HCT116 (cell line): ENCODE measurements at regions not wholly inside any gene's neighbourhood (a gene's known extent, or its start where the extent isn't known, plus 50 kb on each side); places are given as distances from the start of the nearest gene placed in this dataset.

Source experiments
- ATAC-seq: fragments of 200-7000 bp; cut with Tn5 transposase; 2 replicates; pipeline ENCODE4 v1.9.1; 2020; ENCODE audit warnings: mild to moderate bottlenecking, moderate library complexity
- BruUV-seq: library from RNA; stranded (reverse); fragments of 400-500 nt; replicated peaks from 2 replicates; lab custom pipeline; 2021; lab: Mats Ljungman, UMichigan
- CTCF ChIA-PET: fragments of 300-600 bp; sonication (Branson Sonifier 250); formaldehyde crosslinking; loops from one replicate; lab custom pipeline; 2021; ENCODE audit warnings: antibody characterized with exemption; lab: Charles Lee
- POLR2A ChIA-PET: fragments of 300-600, 350-600 bp; sonication (Branson Sonifier 250); formaldehyde crosslinking; loops from one replicate; lab custom pipeline; 2021; ENCODE audit warnings: antibody characterized with exemption; lab: Charles Lee
- RAD21 ChIA-PET, 2 experiments: fragments of 300-600 bp; sonication (Branson Sonifier 250); formaldehyde crosslinking; loops; one replicate each; lab custom pipeline; 2023; ENCODE audit warnings: low total read pairs in 2 of 2; ENCODE audit not compliant: uncharacterized antibody in 2 of 2, unreplicated experiment in 2 of 2, low non-redundant PET in 1 of 2; lab: Charles Lee
- DNase-seq: peaks from one replicate; pipeline ENCODE4 v3.0.0-alpha.2; 2010; ENCODE audit warnings: low read depth, low spot score
- H2AFZ ChIP-seq: fragments of 200-600 bp; shearing (Covaris generic), sonication (generic); 2 replicates; pipeline ENCODE4 v1.6.1; 2017; ENCODE audit warnings: low read depth, mixed run types, mixed read lengths, antibody characterized with exemption, low read length; ENCODE audit not compliant: poor library complexity, severe bottlenecking
- H3K27ac ChIP-seq: 2 replicates; pipeline ENCODE4 v1.5.1; 2012; ENCODE audit warnings: low read depth, low read length
- H3K27me3 ChIP-seq: fragments of 200-600 bp; sonication (generic); 2 replicates; pipeline ENCODE4 v1.6.1; 2016; ENCODE audit warnings: mixed run types, low read length, mixed read lengths; ENCODE audit not compliant: insufficient read depth
- H3K36me3 ChIP-seq, 2 experiments: fragments of 200-500 bp in 1 of 2; fragments of 200-600 bp in 1 of 2; sonication (Bioruptor generic) in 1 of 2; sonication (generic) in 1 of 2; 2 replicates each; pipeline versions ENCODE4 v1.5.1 to v1.6.1; 2014 to 2016; ENCODE audit warnings: low read length in 2 of 2, inconsistent platforms in 1 of 2, mixed read lengths in 1 of 2, mixed run types in 1 of 2; ENCODE audit not compliant: insufficient read depth in 2 of 2, control insufficient read depth in 1 of 2
- H3K4me1 ChIP-seq, 2 experiments: fragments of 200-600 bp in 1 of 2; sonication (generic) in 1 of 2; 2 replicates each; pipeline versions ENCODE4 v1.5.1 to v1.6.1; 2012 to 2017; ENCODE audit warnings: low read length in 2 of 2, inconsistent platforms in 1 of 2, mild to moderate bottlenecking in 1 of 2, mixed read lengths in 1 of 2, mixed run types in 1 of 2, moderate library complexity in 1 of 2; ENCODE audit not compliant: insufficient read depth in 2 of 2, control insufficient read depth in 1 of 2
- H3K4me2 ChIP-seq: fragments of 200-600 bp; sonication (generic); 2 replicates; pipeline ENCODE4 v1.6.1; 2017; ENCODE audit warnings: mixed run types, low read length, mixed read lengths
- H3K4me3 ChIP-seq, 2 experiments: fragments of 200-600 bp in 1 of 2; sonication (generic) in 1 of 2; replicated peaks in 1 of 2; 2 replicates each; pipeline ENCODE4 v1.5.1; 2011 to 2016; ENCODE audit warnings: low read length in 2 of 2, control low read depth in 1 of 2, low read depth in 1 of 2, mild to moderate bottlenecking in 1 of 2, mixed read lengths in 1 of 2, mixed run types in 1 of 2
- H3K79me2 ChIP-seq: fragments of 200-600 bp; sonication (generic); 2 replicates; pipeline ENCODE4 v1.6.1; 2017; ENCODE audit warnings: mild to moderate bottlenecking, mixed run types, low read length, moderate library complexity, mixed read lengths; ENCODE audit not compliant: insufficient read depth
- H3K9ac ChIP-seq: fragments of 200-600 bp; sonication (generic); 2 replicates; pipeline ENCODE4 v1.6.1; 2016; ENCODE audit warnings: low read length, mixed read lengths
- H3K9me2 ChIP-seq: fragments of 200-600 bp; sonication (generic), shearing (Covaris generic); 2 replicates; pipeline ENCODE4 v1.6.1; 2017; ENCODE audit warnings: mixed run types, mild to moderate bottlenecking, moderate library complexity; ENCODE audit not compliant: insufficient read depth
- H3K9me3 ChIP-seq, 2 experiments: fragments of 200-500 bp in 1 of 2; fragments of 200-600 bp in 1 of 2; sonication (Bioruptor generic) in 1 of 2; sonication (generic) in 1 of 2; 2 replicates each; pipeline ENCODE4 v1.6.1; 2014 to 2017; ENCODE audit warnings: low read length in 2 of 2, mixed read lengths in 2 of 2, inconsistent platforms in 1 of 2, low read depth in 1 of 2, mild to moderate bottlenecking in 1 of 2, mixed run types in 1 of 2, moderate library complexity in 1 of 2; ENCODE audit not compliant: control insufficient read depth in 1 of 2, insufficient read depth in 1 of 2
- H4K20me1 ChIP-seq: fragments of 200-600 bp; sonication (generic), shearing (Covaris generic); 2 replicates; pipeline ENCODE4 v1.6.1; 2017; ENCODE audit warnings: mixed run types, mild to moderate bottlenecking, moderate library complexity; ENCODE audit not compliant: insufficient read depth
- CBX3 ChIP-seq: IDR thresholded peaks from 2 replicates; pipeline ENCODE4 v1.6.1; 2012; ENCODE audit warnings: low read depth
- CEBPB ChIP-seq: IDR thresholded peaks from 2 replicates; pipeline ENCODE4 v1.6.1; 2012; ENCODE audit warnings: low read depth
- EGR1 ChIP-seq: IDR thresholded peaks from 2 replicates; pipeline ENCODE4 v1.6.1; 2012; ENCODE audit warnings: low read depth
- ELF1 ChIP-seq: IDR thresholded peaks from 2 replicates; pipeline ENCODE4 v1.6.1; 2012; ENCODE audit warnings: low read depth, borderline replicate concordance
- EZH2 ChIP-seq: fragments of 200-600 bp; sonication (generic); IDR thresholded peaks from 2 replicates; pipeline ENCODE4 v1.6.1; 2017; ENCODE audit warnings: antibody characterized with exemption, mixed run types
- EZH2phosphoT487 ChIP-seq: fragments of 200-600 bp; IDR thresholded peaks from 2 replicates; pipeline ENCODE4 v1.6.1; 2018; ENCODE audit warnings: antibody characterized with exemption, borderline replicate concordance
- FOSL1 ChIP-seq: IDR thresholded peaks from 2 replicates; pipeline ENCODE4 v1.6.1; 2012; ENCODE audit warnings: low read depth
- POLR2AphosphoS5 ChIP-seq: IDR thresholded peaks from 2 replicates; pipeline ENCODE4 v1.6.1; 2011; ENCODE audit warnings: mild to moderate bottlenecking, low read depth, low read length, moderate library complexity
- SP1 ChIP-seq: IDR thresholded peaks from 2 replicates; pipeline ENCODE4 v1.6.1; 2012; ENCODE audit warnings: low read depth
- SRF ChIP-seq: IDR thresholded peaks from 2 replicates; pipeline ENCODE4 v1.6.1; 2012; ENCODE audit warnings: low read depth
- intact Hi-C: fragments of 100-400 bp; cut with micrococcal nuclease; formaldehyde crosslinking; loops from 2 replicates; pipeline ENCODE4 v1.10.0; 2022
- TF ChIP-seq, protein P1 (sequence below): IDR thresholded peaks from 2 replicates; pipeline ENCODE4 v1.6.1; 2012
- TF ChIP-seq, protein P2 (sequence below): IDR thresholded peaks from 2 replicates; pipeline ENCODE4 v1.6.1; 2012

DNA sequence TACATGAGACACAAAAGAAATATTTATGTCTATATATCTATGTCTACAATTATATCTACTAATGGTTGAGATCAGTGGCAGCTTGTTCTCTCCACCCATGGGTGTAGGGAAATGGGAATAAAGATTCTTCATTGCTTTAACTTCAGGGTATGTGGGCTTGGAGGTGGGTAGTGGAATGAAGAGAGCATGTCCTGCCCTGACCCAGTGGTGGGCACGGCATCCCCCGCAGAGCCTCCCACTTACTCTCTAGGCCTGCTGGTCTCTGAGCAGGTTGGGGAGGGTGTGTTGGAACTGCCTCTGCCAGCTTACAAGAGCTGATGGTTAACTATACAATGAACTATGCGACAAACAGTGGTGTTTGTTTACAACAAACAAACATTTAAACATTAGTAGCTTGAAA lies 152.5 kb upstream of the SKOR2 start:
- DNase-seq (no peak), ATAC-seq (no peak)
- Histone ChIP-seq H3K4me2 (no peak overlapping the region), H3K9ac (no peak overlapping the region), H3K36me3 (no peaks in the 10 kb centered on the region), H3K9me3 (no peaks in the 10 kb centered on the region), H3K9me2 (no peaks in the 10 kb centered on the region), H4K20me1 (no peaks in the 10 kb centered on the region), H3K4me3 (no peak overlapping the region), H3K27ac (no peak overlapping the region), H3K79me2 (no peaks in the 10 kb centered on the region), H3K4me1 (no peaks in the 10 kb centered on the region), H2AFZ (no peak overlapping the region), H3K27me3 (0 out of 2 replicates have a peak, but pooled peaks cover 11% of the 10 kb centered on the region)
- RAD21 ChIA-PET, result no interaction called here
- intact Hi-C loops, result no loop called here
- TF ChIP-seq EZH2 (no peak), EZH2phosphoT487 (no peak), SRF (no peak)
- CTCF ChIA-PET, result no interaction called here
- POLR2A ChIA-PET, result no interaction called here
- BruUV-seq, result no TSS peak

DNA sequence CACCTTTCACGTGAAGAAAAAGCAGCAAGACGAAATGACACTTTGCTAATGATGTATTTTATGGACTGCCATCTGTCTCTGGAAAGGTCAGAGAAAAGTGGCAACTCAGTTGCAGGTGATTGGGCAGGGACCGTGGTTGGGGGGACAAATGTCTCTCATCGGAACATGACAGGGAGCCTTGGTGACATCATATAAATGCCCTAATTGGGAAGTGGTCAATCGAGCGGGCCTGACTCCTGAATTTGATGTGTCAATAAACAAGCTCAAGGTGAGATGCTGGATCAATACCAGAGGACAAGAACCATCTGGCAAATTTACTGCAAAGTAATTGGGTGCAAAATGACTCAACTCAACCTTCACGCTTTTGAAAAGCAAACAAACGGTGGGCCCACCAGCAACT lies 151.9 kb upstream of the SKOR2 start:
- H2AFZ ChIP-seq, result no peak overlapping the region
- CTCF ChIA-PET, result no interaction called here
- H3K9ac ChIP-seq, result no peak overlapping the region
- no peaks in the 10 kb centered on the region for H3K9me3 ChIP-seq
- H3K4me2 ChIP-seq, result no peak overlapping the region
- no peaks in the 10 kb centered on the region for H3K4me1 ChIP-seq
- RAD21 ChIA-PET, result no interaction called here
- 0 out of 2 replicates have a peak, but pooled peaks cover 11% of the 10 kb centered on the region for H3K27me3 ChIP-seq
- no TSS peak for BruUV-seq
- no peaks in the 10 kb centered on the region for H3K36me3 ChIP-seq
- ATAC-seq (no peak), DNase-seq (no peak)
- POLR2A ChIA-PET, result no interaction called here
- TF ChIP-seq, protein P1, sequence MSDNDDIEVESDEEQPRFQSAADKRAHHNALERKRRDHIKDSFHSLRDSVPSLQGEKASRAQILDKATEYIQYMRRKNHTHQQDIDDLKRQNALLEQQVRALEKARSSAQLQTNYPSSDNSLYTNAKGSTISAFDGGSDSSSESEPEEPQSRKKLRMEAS, result no peak
- TF ChIP-seq ELF1, result no peak
- TF ChIP-seq, protein P2, sequence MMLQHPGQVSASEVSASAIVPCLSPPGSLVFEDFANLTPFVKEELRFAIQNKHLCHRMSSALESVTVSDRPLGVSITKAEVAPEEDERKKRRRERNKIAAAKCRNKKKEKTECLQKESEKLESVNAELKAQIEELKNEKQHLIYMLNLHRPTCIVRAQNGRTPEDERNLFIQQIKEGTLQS, result no peak
- TF ChIP-seq FOSL1, result no peak
- no peak for TF ChIP-seq POLR2AphosphoS5
- TF ChIP-seq CBX3, result no peak
- TF ChIP-seq CEBPB, result no peak
- no peak for TF ChIP-seq SP1
- no peak for TF ChIP-seq EGR1
- H4K20me1 ChIP-seq, result no peaks in the 10 kb centered on the region
- no peak overlapping the region for H3K27ac ChIP-seq
- intact Hi-C loops, result no loop called here
- H3K4me3 ChIP-seq, result no peak overlapping the region
- no peaks in the 10 kb centered on the region for H3K79me2 ChIP-seq
- H3K9me2 ChIP-seq, result no peaks in the 10 kb centered on the region
